Upper lobe of right lung (tissue), 1 donor: ENCODE measurements at regions not wholly inside any gene's neighbourhood (a gene's known extent, or its start where the extent isn't known, plus 50 kb on each side); places are given as distances from the start of the nearest gene placed in this dataset.

Experiments
- ATAC-seq: fragments of 200-7000 bp; cut with Tn5 transposase; one replicate; pipeline ENCODE4 v1.9.1; 2020; ENCODE audit warnings: mild to moderate bottlenecking, moderate library complexity
- DNase-seq: peaks from one replicate; pipeline ENCODE4 v3.0.0-alpha.2; 2020
- H3K27ac ChIP-seq: fragments of 200-600 bp; one replicate; pipeline ENCODE4 v1.8.0; 2022
- H3K27me3 ChIP-seq: fragments of 200-600 bp; one replicate; pipeline ENCODE4 v1.8.0; 2022; ENCODE audit warnings: mild to moderate bottlenecking
- H3K36me3 ChIP-seq: fragments of 200-600 bp; one replicate; pipeline ENCODE4 v1.8.0; 2022
- H3K4me1 ChIP-seq: fragments of 200-600 bp; one replicate; pipeline ENCODE4 v1.8.0; 2022
- H3K4me3 ChIP-seq: fragments of 200-600 bp; one replicate; pipeline ENCODE4 v1.8.0; 2022; ENCODE audit warnings: mild to moderate bottlenecking
- H3K9me3 ChIP-seq: fragments of 200-600 bp; one replicate; pipeline ENCODE4 v1.8.0; 2022
- CTCF ChIP-seq: fragments of 200-600 bp; IDR thresholded peaks from one replicate; pipeline ENCODE4 v1.8.0; 2022; ENCODE audit warnings: antibody characterized with exemption
- intact Hi-C: fragments of 100-400 bp; cut with DNase I; formaldehyde crosslinking; loops from one replicate; pipeline ENCODE4 v1.11.0; 2022
- donor health status: DM: no; HTN: yes; CAD: no; lungs with severe emphysema.

- Histone ChIP-seq H3K9me3 (no peaks in the 10 kb centered on the region), H3K36me3 (no peaks in the 10 kb centered on the region), H3K27me3 (no peaks in the 10 kb centered on the region), H3K4me3 (no peak overlapping the region), H3K27ac (no peak overlapping the region), H3K4me1 (peaks cover 4% of the 10 kb centered on the region)
- ATAC-seq (no peak), DNase-seq (no peak)
- TF ChIP-seq CTCF = no peak
- intact Hi-C loops = no loop called here
Observed at GRCh38 chr6:74603322-74604076, 602.4 kb downstream of the COL12A1 start.

GRCh38 chr6:74602206-74602605 lies 603.6 kb downstream of the COL12A1 start:
- H3K9me3 ChIP-seq = no peaks in the 10 kb centered on the region
- no peak for ATAC-seq
- H3K36me3 ChIP-seq = no peaks in the 10 kb centered on the region
- no peaks in the 10 kb centered on the region for H3K27me3 ChIP-seq
- peaks cover 4% of the 10 kb centered on the region for H3K4me1 ChIP-seq
- intact Hi-C loops = no loop called here
- no peak overlapping the region for H3K27ac ChIP-seq
- no peak for DNase-seq
- H3K4me3 ChIP-seq = no peak overlapping the region
- no peak for TF ChIP-seq CTCF

- Histone ChIP-seq H3K4me1 (peaks cover 4% of the 10 kb centered on the region), H3K9me3 (no peaks in the 10 kb centered on the region), H3K27ac (no peak overlapping the region), H3K4me3 (no peak overlapping the region), H3K27me3 (no peaks in the 10 kb centered on the region), H3K36me3 (no peaks in the 10 kb centered on the region)
- DNase-seq (no peak), ATAC-seq (peak; percentile 81)
- no peak for TF ChIP-seq CTCF
- intact Hi-C loops = no loop called here
Observed at GRCh38 chr6:74598462-74599393, 607.1 kb downstream of the COL12A1 start.

- Histone ChIP-seq H3K36me3 (no peaks in the 10 kb centered on the region), H3K27me3 (no peaks in the 10 kb centered on the region), H3K27ac (no peak overlapping the region), H3K9me3 (no peaks in the 10 kb centered on the region), H3K4me1 (peaks cover 4% of the 10 kb centered on the region), H3K4me3 (no peak overlapping the region)
- intact Hi-C loops = no loop called here
- ATAC-seq (no peak), DNase-seq (no peak)
- TF ChIP-seq CTCF = no peak
Observed at GRCh38 chr6:74597840-74598239, 608.0 kb downstream of the COL12A1 start.

- TF ChIP-seq CTCF = no peak
- intact Hi-C loops = no loop called here
- no peaks in the 10 kb centered on the region for H3K27me3 ChIP-seq
- no peaks in the 10 kb centered on the region for H3K36me3 ChIP-seq
- no peak overlapping the region for H3K27ac ChIP-seq
- H3K9me3 ChIP-seq = no peaks in the 10 kb centered on the region
- no peak for ATAC-seq
- peaks cover 4% of the 10 kb centered on the region for H3K4me1 ChIP-seq
- H3K4me3 ChIP-seq = no peak overlapping the region
- DNase-seq = no peak
Observed at GRCh38 chr6:74597266-74597665, 608.6 kb downstream of the COL12A1 start.
